ENCODE measurements at regions not wholly inside any gene's neighbourhood (a gene's known extent, or its start where the extent isn't known, plus 50 kb on each side); places are given as distances from the start of the nearest gene placed in this dataset.

- Mint-ChIP-seq H3K9me3 (no peaks in the 10 kb centered on the region; the same call in 1 of the 3 replicates), H3K4me1 (peaks cover 57% of the 10 kb centered on the region), H3K27me3 (ENCODE audit: insufficient read depth, low read depth, poor library complexity) (peaks cover 15% of the 10 kb centered on the region), H3K27ac (no peak overlapping the region), H3K4me3 (no peak overlapping the region), H3K36me3 (ENCODE audit: low read depth) (no peaks in the 10 kb centered on the region; the same call in 2 of the 3 replicates)
- Histone ChIP-seq H3K9me2 (ENCODE audit: insufficient read depth) (peaks cover 5% of the 10 kb centered on the region; the same call in 1 of the 2 replicates), H3K27ac (ENCODE audit: low read depth) (no peak overlapping the region), H3K4me3 (no peak overlapping the region), H3F3A (replicated peaks; ENCODE audit: low read depth) (no peaks in the 10 kb centered on the region), H2AFZ (0 out of 2 replicates have a peak overlapping the region, but pooled peaks have one; percentile 10), H4K20me1 (replicated peaks; ENCODE audit: insufficient read depth) (no peaks in the 10 kb centered on the region), H3K4me1 (ENCODE audit: insufficient read depth) (peaks cover 36% of the 10 kb centered on the region), H3K79me2 (replicated peaks; ENCODE audit: insufficient read depth) (no peaks in the 10 kb centered on the region), H3K4me2 (no peak overlapping the region), H3K27me3 (ENCODE audit: insufficient read depth) (no peaks in the 10 kb centered on the region), H3K36me3 (ENCODE audit: insufficient read depth) (no peaks in the 10 kb centered on the region)
- ATAC-seq (peak; percentile 52), DNase-seq (ENCODE audit: low spot score) (peak; percentile 27)
- TF ChIP-seq JUNB (IDR thresholded peaks at IDR 0.05; ENCODE audit: unreplicated experiment) (no peak), EZH2 (IDR thresholded peaks at IDR 0.05; ENCODE audit: low read depth, unreplicated experiment) (no peak), CTCF (conservative IDR thresholded peaks at IDR 0.05; ENCODE audit: low read depth in 2 of 2) (no peak), ETS1 (IDR thresholded peaks at IDR 0.05) (no peak), CREB1 (CRISPR knock-in tag; IDR thresholded peaks at IDR 0.05; ENCODE audit: low read depth) (no peak), STAT1 (IDR thresholded peaks at IDR 0.05; ENCODE audit: unreplicated experiment) (no peak), EZH2phosphoT487 (IDR thresholded peaks at IDR 0.05; ENCODE audit: unreplicated experiment) (no peak), POLR2AphosphoS5 (IDR thresholded peaks at IDR 0.05; ENCODE audit: low read depth) (no peak), ZNF331 (CRISPR knock-in tag; IDR thresholded peaks at IDR 0.05; ENCODE audit: low read depth) (no peak), ZNF114 (CRISPR knock-in tag; IDR thresholded peaks at IDR 0.05) (no peak), REST (IDR thresholded peaks at IDR 0.05; ENCODE audit: unreplicated experiment) (no peak), ZNF462 (CRISPR knock-in tag; IDR thresholded peaks at IDR 0.05) (no peak), NANOG (IDR thresholded peaks at IDR 0.05; ENCODE audit: borderline replicate concordance) (no peak)
Measured at GRCh38 chr2:15811367-15811766, 129.0 kb upstream of the MYCN start.

Measured in GM23338 (cell line).